Kidney epithelial cell (primary cell): ENCODE measurements at regions not wholly inside any gene's neighbourhood (a gene's known extent, or its start where the extent isn't known, plus 50 kb on each side); places are given as distances from the start of the nearest gene placed in this dataset.

ENCODE experiments used
- DNase-seq: peaks from one replicate; pipeline ENCODE4 v3.0.0-alpha.2; 2010; ENCODE audit warnings: low read depth
- H3K27me3 ChIP-seq: 2 replicates; pipeline ENCODE4 v1.6.0; 2011; ENCODE audit warnings: low read length; ENCODE audit not compliant: control insufficient read depth, insufficient read depth
- H3K36me3 ChIP-seq: 2 replicates; pipeline ENCODE4 v1.5.1; 2011; ENCODE audit warnings: low read length; ENCODE audit not compliant: control insufficient read depth, insufficient read depth
- H3K4me3 ChIP-seq: 2 replicates; pipeline ENCODE4 v1.5.1; 2011; ENCODE audit warnings: low read depth, mild to moderate bottlenecking, control low read depth, low read length
- CTCF ChIP-seq: IDR thresholded peaks from 2 replicates; pipeline ENCODE4 v1.5.1; 2011; ENCODE audit warnings: mild to moderate bottlenecking, moderate library complexity, low read length, control low read depth, inconsistent platforms; ENCODE audit not compliant: insufficient read depth, poor library complexity, severe bottlenecking

GRCh38 chr9:7336356-7337065 is 463.1 kb downstream of the DMAC1 start:
- no peak for TF ChIP-seq CTCF
- H3K36me3 ChIP-seq = no peaks in the 10 kb centered on the region
- H3K27me3 ChIP-seq = no peaks in the 10 kb centered on the region
- H3K4me3 ChIP-seq = no peak overlapping the region
- no peak for DNase-seq

GRCh38 chr9:7333719-7334118 is 465.9 kb downstream of the DMAC1 start:
- Histone ChIP-seq H3K4me3 (no peak overlapping the region), H3K27me3 (peaks cover 2% of the 10 kb centered on the region), H3K36me3 (no peaks in the 10 kb centered on the region)
- no peak for TF ChIP-seq CTCF
- DNase-seq = no peak

GRCh38 chr9:7332780-7333179 is 466.8 kb downstream of the DMAC1 start:
- no peak for DNase-seq
- Histone ChIP-seq H3K4me3 (no peak overlapping the region), H3K36me3 (no peaks in the 10 kb centered on the region), H3K27me3 (peaks cover 2% of the 10 kb centered on the region)
- no peak for TF ChIP-seq CTCF

- no peak for TF ChIP-seq CTCF
- Histone ChIP-seq H3K4me3 (no peak overlapping the region), H3K36me3 (no peaks in the 10 kb centered on the region), H3K27me3 (peaks cover 2% of the 10 kb centered on the region)
- DNase-seq = no peak
Observed at GRCh38 chr9:7328453-7328852, 471.1 kb downstream of the DMAC1 start.

- no peak for DNase-seq
- no peak overlapping the region for H3K4me3 ChIP-seq
- TF ChIP-seq CTCF = no peak
- H3K36me3 ChIP-seq = no peaks in the 10 kb centered on the region
- H3K27me3 ChIP-seq = peaks cover 2% of the 10 kb centered on the region
Observed at GRCh38 chr9:7325995-7326394, 473.6 kb downstream of the DMAC1 start.

GRCh38 chr9:7324152-7324598 is 475.4 kb downstream of the DMAC1 start:
- Histone ChIP-seq H3K36me3 (no peaks in the 10 kb centered on the region), H3K4me3 (no peak overlapping the region), H3K27me3 (no peaks in the 10 kb centered on the region)
- TF ChIP-seq CTCF = no peak
- no peak for DNase-seq
